Astrocyte of the hippocampus (primary cell): ENCODE measurements at regions not wholly inside any gene's neighbourhood (a gene's known extent, or its start where the extent isn't known, plus 50 kb on each side); places are given as distances from the start of the nearest gene placed in this dataset.

Source experiments
- DNase-seq: peaks from one replicate; pipeline ENCODE4 v3.0.0; 2011; ENCODE audit warnings: low read depth, low spot score

- DNase-seq, result no peak
Measured at GRCh38 chr5:58258984-58259684, 200.8 kb downstream of the PLK2 start.

DNA sequence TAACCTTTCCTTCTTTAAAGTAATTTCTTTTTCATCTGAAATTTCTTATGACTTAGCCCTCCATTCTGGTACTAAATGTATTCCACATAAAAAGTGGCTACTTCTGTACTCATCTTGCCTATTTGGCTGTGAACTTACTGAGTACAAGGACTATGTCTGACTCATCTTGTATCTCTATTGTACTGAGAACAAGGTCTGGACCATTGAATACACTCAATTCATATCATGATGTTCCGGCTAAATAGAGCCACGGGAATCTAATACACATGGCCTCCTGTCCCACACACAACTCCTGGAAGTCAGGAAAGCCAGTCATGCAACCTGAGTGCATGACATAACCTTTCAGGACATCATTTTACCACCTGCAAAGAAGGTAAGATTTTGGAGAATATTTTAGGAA, 203.9 kb downstream of the PLK2 start:
- no peak for DNase-seq

DNA sequence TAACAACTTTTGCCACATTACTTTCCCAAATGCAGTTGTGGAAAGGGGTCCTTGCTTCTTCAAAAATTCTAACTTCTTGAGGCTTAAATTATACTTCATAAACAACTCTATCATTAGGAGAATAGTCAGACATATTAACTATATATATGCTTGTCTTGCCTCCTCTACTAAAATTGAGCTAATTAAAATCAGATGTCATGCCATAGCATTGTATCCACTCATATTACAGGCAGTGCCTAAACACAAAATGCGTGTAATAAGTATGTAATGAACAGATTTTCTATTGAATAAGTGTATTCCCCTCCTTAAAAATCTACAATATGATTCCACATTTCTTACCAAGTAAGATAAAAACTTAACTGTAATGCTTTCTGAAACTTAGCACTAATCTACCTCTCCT, 204.5 kb downstream of the PLK2 start:
- no peak for DNase-seq

GRCh38 chr5:58248221-58248620, 211.7 kb downstream of the PLK2 start:
- no peak for DNase-seq

DNA sequence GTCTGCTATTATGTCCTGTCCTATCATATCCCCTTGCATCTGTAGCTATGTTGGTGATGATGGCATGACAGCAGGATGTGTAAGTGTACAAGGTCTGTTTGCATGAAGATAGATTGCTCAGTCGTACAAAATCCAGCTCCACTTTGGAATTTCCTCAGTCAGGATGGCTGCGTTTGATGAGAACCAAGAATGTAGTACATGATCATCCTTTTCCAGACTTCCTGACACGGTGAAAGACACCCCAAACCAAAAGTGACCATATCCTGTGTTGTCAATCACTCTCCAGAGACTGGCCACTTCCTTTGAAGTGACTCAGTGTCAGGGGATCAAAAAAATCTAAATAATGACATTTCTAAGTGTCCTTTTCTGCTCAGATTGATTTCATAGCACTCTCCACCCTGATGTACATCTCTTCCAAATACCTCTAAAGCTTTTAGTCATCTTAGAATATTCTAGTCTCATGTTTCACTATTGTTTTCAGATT, 213.4 kb downstream of the PLK2 start:
- no peak for DNase-seq

- no peak for DNase-seq
Measured at GRCh38 chr5:58245476-58245840, 214.4 kb downstream of the PLK2 start.

DNA sequence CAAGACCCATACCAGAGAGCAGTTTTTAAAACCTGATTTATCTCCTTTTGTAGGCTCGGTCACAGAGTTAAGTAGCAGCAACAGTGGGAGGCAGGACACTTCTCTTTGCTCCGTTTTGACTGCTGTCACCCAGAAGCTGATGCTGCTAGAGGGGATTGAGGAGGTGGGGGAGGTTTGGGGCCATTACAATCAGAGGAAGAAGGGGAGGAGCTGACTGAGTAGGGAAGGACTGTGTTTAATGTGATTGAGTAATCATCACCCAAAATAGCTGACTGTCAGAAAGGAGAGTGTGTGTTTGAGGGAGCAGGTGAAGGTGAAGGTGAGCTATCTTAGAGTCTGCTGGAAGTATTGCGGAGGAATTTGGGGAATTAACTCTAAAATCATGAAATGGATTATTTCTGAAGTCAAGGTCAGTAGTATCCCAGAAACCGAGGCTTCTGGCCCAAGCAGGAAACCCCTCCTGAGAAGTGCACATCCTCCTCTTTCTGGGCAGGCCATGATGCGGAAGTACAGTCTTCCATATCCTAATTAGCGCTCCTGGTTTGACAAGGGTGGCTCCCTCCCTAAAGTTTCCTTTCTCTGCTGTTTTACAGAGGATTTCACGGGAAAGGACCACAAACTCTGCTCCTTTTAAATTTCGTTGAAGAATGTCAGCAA, 214.9 kb downstream of the PLK2 start:
- DNase-seq, result no peak

DNA sequence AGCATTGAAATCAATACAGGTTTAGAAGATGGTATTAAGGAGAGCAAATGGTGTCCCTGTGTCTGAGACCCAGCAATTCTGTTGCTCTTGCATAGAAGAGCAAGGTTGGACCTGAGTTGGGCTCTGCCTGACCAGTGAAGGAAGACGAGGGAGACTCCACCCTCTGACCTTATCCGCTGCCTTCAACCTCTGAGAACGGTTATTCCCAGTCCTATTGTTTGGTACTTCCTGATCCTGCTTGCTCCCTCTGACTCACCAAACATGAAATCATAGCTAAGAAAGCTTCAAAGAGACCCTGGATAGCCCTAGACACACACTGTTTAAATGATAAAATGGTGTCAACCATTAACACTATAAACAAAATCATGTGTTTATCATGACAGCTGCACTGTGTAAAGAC, 218.5 kb downstream of the PLK2 start:
- no peak for DNase-seq

GRCh38 chr5:58240322-58240721, 219.6 kb downstream of the PLK2 start:
- peak; percentile 29 for DNase-seq

DNA sequence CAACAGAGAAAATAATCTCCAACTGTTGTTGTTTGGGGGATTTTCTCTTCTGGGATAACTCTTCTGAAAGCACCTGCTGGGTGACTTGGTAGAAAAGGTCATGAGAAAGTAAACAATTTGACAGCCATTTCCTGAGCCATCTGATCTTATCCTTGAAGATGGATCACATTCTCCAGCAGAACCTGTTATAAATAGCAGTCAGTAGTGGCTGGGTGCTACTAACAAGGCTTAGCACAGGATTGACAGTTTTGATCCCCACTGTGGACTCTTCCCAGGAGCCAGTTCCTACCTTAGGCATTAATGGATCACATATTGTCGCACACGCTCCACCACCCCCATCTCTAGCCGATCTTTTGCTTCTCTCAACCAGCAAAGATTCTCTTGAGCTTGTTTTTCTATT, 220.2 kb downstream of the PLK2 start:
- no peak for DNase-seq

- DNase-seq, result no peak
Measured at GRCh38 chr5:58239045-58239444, 220.8 kb downstream of the PLK2 start.

- DNase-seq, result no peak
Measured at GRCh38 chr5:58236498-58236897, 223.4 kb downstream of the PLK2 start.

- DNase-seq, result no peak
Measured at GRCh38 chr5:58235299-58235698, 224.6 kb downstream of the PLK2 start.

DNA sequence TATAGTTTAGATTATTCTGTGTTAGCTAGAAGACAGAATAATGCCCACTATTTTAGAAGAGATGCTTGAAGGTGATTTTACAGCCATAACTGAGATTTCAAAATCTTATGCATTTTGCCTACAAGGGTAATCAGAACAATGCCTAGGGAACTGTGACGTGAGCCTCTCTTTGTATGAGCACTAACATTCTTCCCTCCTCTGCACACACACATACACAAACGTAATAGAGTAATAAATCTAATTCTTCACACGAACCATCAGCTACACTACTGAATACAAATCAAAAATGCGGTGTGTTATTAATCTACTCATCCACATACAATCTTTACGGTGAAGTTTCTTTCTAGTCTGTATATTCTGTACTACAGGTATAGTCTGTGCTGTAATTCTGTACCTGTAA, 227.8 kb downstream of the PLK2 start:
- no peak for DNase-seq

DNA sequence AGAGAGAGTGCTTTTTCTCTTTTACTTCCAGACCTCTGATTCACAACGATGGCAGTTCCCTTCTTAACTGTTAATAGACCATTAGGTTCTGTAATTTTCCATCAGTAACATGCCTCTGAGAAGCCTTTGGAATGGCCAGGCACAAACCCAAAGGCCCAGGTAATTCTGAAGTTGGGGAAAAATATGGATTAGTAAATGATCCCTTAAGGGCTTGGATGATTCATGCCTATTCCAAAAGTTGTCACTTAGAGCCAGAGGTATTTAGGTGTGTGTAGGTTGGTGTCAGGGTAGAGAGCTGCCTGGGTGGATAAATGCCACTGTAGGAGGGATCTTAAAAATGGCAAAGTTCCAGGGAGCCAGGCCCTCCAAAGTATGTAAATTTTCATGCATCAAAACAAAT, 228.8 kb downstream of the PLK2 start:
- no peak for DNase-seq

DNA sequence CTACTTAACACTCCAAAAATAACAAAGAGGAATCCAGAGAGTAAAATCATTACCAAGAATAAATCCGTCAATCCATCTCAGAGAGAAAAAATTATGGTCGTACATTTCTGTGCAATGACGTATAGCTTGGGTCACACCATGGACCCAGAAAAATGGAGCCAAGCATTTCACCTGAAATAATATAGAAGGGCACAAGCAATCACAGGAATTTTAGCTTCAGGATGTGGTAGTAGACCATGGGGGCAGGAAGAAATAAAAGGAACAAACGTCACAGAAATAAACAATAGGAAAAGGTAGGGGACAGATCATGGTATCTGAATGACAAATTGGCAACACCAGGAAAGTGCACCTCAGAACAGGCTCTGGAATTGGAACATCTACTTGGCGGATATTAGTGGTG, 231.0 kb downstream of the PLK2 start:
- DNase-seq, result no peak

- DNase-seq, result no peak
Measured at GRCh38 chr5:58227858-58228257, 232.0 kb downstream of the PLK2 start.

DNA sequence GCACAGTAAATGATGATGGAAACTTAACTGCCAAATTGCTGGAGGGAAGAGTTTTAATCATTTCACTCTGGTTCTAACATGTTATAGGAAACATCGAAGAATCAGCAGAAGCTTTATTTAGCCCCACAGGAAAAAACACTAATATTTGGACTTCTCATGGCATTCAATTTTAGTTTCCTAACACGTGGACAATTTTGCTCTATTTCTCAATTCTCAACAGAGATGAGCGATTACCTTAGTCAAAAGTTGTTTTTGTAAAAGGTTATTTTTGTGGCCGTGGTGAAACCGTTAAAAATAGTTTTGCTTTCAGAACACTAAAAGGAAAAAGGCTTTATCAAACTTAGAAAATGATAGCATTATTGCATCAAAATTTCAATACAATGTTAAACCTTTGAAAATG, 235.2 kb downstream of the PLK2 start:
- DNase-seq, result no peak

DNA sequence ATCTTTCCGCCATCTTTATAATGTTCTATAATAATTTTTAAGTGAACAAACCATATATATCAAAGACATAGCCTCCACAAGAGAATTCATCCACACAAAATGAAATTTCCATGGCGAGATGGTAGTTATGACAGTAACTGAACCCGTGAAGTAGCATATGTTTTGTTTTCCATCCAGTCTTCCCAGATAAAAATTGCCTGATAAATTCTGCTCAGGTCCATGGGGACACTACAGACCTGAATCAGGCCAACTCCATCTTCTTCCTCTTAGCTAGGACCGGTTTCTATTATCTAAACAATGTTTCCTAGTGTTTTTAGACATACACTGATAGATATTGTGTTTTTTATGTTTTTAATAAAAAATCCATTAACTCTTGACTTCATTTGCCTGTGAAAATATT, 235.7 kb downstream of the PLK2 start:
- no peak for DNase-seq

DNA sequence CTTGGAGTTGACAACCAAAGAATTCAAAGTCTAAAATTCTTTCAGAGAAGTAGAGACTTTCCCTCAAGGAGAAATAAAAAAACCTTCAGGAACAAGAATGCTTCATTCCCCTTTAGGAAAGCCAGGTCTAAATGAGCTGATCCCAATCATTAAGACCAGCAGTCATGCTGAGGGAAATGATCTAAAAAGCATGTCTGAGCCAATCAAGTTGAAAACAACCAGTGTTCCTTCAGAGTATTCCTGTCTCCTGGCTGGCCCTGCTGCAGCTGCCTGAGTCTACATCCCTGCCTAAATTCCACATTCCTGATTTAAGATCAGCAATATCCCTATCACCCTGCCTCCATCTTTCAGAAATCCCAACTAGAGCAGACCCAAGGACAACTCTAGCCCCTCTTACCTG, 244.5 kb downstream of the PLK2 start:
- DNase-seq, result no peak

DNA sequence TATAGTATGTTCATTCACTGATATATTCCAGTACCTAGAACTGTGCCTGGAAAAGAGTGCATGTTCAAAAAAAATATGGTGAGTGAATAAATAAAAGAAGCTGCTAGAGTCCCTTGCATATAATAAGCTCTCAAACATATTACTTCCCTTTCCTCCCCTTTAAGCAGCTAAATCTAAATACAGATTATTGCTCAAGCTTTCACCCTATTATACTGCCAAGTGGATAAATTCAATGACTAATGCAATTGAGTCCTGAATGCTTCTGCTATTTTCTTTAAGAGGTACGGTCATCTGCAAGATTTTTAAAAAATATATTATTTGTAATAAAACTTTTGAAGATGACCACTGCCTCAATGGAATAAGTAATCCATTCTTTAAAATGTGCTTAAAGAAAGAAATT, 248.4 kb downstream of the PLK2 start:
- DNase-seq, result no peak

DNA sequence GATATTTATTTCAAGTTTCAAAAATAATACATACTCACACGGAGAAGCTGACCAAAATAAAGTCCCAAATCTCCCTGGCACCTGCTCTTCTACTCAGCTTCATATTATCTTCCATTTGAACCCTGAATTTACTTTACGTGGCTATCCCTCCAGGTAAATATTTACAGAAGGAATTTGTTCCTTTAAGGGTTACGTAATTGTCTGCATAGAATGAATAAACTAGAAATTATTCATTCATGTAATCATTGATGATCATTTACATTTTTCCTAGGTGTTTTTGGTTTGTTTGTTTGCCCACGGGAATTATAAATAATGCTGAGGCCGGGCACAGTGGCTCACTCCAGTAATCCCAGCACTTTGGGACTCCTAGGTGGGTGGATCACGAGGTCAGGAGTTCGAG, 251.2 kb downstream of the PLK2 start:
- DNase-seq, result no peak

GRCh38 chr5:58207076-58207475, 252.8 kb downstream of the PLK2 start:
- DNase-seq, result no peak

GRCh38 chr5:58204966-58205365, 254.9 kb downstream of the PLK2 start:
- DNase-seq, result no peak
